GM19023 (cell line): ENCODE measurements at regions not wholly inside any gene's neighbourhood (a gene's known extent, or its start where the extent isn't known, plus 50 kb on each side); places are given as distances from the start of the nearest gene placed in this dataset.

Experiments used
- ATAC-seq: cut with Tn5 transposase; IDR thresholded peaks from one replicate; pipeline ENCODE4 v1.9.1; 2021; ENCODE audit warnings: mild to moderate bottlenecking, moderate library complexity; ENCODE audit not compliant: unreplicated experiment

DNA sequence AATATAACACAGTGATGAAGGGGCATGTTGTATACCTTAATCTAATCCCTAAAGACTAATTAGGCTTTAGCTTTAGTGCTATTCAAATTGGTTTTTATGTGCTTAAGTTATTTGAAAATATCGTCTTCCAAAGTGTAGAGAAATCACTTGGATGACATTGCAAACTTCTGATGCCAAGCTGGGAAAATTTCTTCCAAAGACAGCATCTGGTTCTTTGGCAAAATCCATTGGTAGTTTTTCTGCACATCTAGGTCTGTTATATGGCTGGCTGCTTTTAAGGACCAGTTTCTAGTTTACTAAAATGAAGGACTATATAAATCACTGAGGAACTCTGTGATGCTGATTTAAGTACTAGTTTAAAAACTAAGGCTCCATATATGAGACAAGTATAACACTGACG is 2362.3 kb downstream of the PCDH9 start:
- no peak for ATAC-seq

- no peak for ATAC-seq
Measured at GRCh38 chr13:64866331-64866730, 2363.8 kb downstream of the PCDH9 start.

GRCh38 chr13:64855506-64855905 is 2374.6 kb downstream of the PCDH9 start:
- no peak for ATAC-seq

DNA sequence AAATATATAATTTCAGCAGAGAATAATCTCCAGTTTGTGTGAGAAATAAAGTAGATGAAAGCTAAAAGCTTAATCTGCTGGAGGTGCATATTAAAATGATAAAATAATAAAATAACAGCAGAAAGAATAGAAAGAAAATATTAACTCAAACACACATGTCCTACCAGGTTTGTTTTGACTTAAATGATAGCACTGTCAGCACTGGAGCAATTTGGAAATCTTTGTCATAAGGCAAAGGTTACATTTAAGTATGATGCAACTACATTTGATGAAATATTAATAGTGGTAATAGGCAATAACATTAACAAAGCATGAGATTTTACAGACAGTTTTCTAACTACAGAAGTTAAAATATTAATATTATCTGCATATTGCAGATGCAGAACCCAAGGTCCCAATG is 2380.1 kb downstream of the PCDH9 start:
- ATAC-seq, result no peak

DNA sequence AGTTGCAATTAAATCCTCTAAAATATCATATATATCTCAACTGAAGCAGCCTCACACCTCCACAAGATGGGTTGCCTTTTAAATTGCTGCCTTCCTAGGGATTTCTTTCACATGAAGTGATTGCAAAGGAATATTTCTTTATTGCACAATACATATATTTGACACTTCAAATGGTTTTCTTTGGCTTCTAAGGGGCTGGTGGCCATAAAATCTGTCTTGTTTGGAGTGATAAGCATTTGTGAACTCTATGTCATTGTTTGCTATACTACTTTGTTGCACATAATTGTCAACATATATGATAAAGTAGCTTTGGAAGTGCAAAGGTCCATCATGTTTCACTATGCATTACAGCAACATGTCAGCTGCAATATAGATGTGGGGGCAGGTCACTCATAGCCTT is 2380.9 kb downstream of the PCDH9 start:
- no peak for ATAC-seq

GRCh38 chr13:64847767-64848166 is 2382.4 kb downstream of the PCDH9 start:
- no peak for ATAC-seq

GRCh38 chr13:64845110-64845509 is 2385.0 kb downstream of the PCDH9 start:
- no peak for ATAC-seq

DNA sequence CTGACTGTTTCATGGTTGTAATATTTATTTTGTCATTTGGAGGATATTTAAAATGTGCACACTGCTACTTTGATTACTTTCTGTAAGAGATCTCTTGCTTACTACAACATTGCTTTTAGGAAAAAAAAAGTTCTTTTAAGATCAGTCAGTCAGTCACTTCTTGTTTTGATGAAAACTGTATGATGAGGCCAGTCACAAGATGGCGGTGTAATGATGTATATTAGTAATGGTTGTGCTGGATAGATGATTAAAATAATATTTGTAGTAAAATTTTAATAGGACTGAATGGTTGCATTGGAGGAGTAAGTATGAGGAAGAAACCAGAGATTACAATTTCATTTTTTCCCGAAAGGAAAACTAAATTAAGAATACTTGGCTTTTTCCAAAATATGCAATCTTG is 2411.1 kb downstream of the PCDH9 start:
- no peak for ATAC-seq

GRCh38 chr13:64817691-64818090 is 2412.4 kb downstream of the PCDH9 start:
- ATAC-seq, result no peak

- no peak for ATAC-seq
Measured at GRCh38 chr13:64810750-64811149, 2419.4 kb downstream of the PCDH9 start.

DNA sequence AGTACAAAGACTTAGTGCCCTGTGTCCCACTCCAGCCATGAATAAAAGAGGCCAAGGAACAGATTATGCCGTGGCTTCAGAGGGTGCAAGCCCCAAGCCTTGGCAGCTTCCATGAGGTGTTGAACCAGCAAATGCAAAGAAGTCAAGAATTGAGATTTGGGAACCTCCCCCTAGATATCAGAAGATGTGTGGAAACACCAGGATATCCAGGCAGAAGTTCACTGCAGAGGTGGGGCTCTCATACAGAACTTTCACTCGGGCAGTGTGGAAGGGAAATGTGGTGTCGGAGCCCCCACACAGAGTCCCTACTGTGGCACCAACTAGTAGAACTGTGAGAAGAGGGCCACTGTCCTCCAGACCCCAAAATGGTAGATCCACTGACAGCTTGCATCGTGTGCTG is 2421.4 kb downstream of the PCDH9 start:
- ATAC-seq, result no peak

DNA sequence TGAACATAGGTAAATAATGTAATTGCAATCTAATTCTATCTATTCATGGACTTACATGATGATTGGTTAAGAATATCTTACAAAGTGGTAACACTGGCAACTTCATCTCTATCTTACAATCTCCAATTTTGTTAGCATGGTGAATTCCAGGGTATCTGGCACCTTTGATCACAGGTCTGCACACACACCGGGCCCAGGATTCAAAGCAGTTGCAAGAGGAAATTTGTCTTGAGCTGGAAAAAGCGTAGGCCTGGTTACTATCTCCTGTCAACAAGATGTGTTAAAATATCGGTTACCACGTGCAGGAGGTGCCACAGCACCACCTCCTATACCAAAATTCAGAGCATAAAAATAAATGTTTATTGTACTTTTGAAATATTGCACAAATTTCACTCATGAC is 2428.4 kb downstream of the PCDH9 start:
- no peak for ATAC-seq

- ATAC-seq, result no peak
Measured at GRCh38 chr13:64798422-64798821, 2431.7 kb downstream of the PCDH9 start.

GRCh38 chr13:64793592-64793991 is 2436.5 kb downstream of the PCDH9 start:
- ATAC-seq, result no peak

- ATAC-seq, result no peak
Measured at GRCh38 chr13:64793131-64793530, 2437.0 kb downstream of the PCDH9 start.

- ATAC-seq, result no peak
Measured at GRCh38 chr13:64791373-64791772, 2438.8 kb downstream of the PCDH9 start.

- no peak for ATAC-seq
Measured at GRCh38 chr13:64782466-64782865, 2447.7 kb downstream of the PCDH9 start.

GRCh38 chr13:64778002-64778401 is 2452.1 kb downstream of the PCDH9 start:
- ATAC-seq, result no peak

GRCh38 chr13:64774915-64775314 is 2455.2 kb downstream of the PCDH9 start:
- ATAC-seq, result no peak

DNA sequence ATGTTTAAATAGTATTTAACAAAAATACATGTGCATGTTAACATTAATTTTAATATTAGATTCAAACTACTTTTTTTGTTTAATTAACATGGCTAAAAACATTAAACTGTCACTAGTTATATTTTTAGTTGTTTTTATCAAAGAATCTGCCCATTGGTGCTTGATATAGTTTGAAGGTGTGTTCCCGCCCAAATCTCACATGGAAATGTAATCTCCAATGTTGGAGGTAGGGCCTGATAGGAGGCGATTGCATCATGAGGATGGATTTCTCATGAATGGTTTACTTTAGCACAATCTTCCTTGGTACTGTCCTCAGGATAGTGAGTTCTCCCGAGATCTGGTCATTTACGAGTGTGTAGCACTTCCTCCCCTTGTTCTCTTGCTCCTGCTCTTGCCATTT is 2459.4 kb downstream of the PCDH9 start:
- ATAC-seq, result no peak

- ATAC-seq, result no peak
Measured at GRCh38 chr13:64767054-64767453, 2463.1 kb downstream of the PCDH9 start.

- ATAC-seq, result no peak
Measured at GRCh38 chr13:64765636-64766035, 2464.5 kb downstream of the PCDH9 start.

GRCh38 chr13:64758521-64759244 is 2471.5 kb downstream of the PCDH9 start:
- no peak for ATAC-seq
